Upper lobe of right lung (tissue), 1 donor: ENCODE measurements at regions not wholly inside any gene's neighbourhood (a gene's known extent, or its start where the extent isn't known, plus 50 kb on each side); places are given as distances from the start of the nearest gene placed in this dataset.

Experiments
- ATAC-seq: fragments of 200-7000 bp; cut with Tn5 transposase; one replicate; pipeline ENCODE4 v1.9.1; 2020; ENCODE audit warnings: mild to moderate bottlenecking, moderate library complexity
- DNase-seq: peaks from one replicate; pipeline ENCODE4 v3.0.0-alpha.2; 2020
- H3K27ac ChIP-seq: fragments of 200-600 bp; one replicate; pipeline ENCODE4 v1.8.0; 2022
- H3K27me3 ChIP-seq: fragments of 200-600 bp; one replicate; pipeline ENCODE4 v1.8.0; 2022; ENCODE audit warnings: mild to moderate bottlenecking
- H3K36me3 ChIP-seq: fragments of 200-600 bp; one replicate; pipeline ENCODE4 v1.8.0; 2022
- H3K4me1 ChIP-seq: fragments of 200-600 bp; one replicate; pipeline ENCODE4 v1.8.0; 2022
- H3K4me3 ChIP-seq: fragments of 200-600 bp; one replicate; pipeline ENCODE4 v1.8.0; 2022; ENCODE audit warnings: mild to moderate bottlenecking
- H3K9me3 ChIP-seq: fragments of 200-600 bp; one replicate; pipeline ENCODE4 v1.8.0; 2022
- CTCF ChIP-seq: fragments of 200-600 bp; IDR thresholded peaks from one replicate; pipeline ENCODE4 v1.8.0; 2022; ENCODE audit warnings: antibody characterized with exemption
- intact Hi-C: fragments of 100-400 bp; cut with DNase I; formaldehyde crosslinking; loops from one replicate; pipeline ENCODE4 v1.11.0; 2022
- donor health status: DM: no; HTN: yes; CAD: no; lungs with severe emphysema.

DNA sequence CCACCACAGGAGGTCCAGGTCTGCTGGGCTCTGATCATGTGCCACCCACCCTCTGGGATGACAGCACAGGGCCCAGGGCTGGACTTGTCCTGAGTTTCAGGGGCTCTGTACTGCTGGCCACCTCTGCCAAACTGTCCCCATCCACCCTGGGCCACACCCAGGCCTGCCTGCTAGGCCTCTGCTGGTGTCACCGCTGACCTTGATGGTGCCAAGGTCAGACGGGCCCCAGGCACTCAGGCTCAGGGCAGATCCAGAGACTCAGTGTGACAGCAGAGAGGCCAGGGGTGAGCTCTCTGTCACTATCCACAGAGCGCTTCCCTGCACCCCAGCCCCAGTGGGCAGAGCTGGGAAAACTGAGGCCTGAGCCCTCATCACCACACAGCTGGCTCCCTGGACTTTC is 75.6 kb downstream of the RMI2 start:
- ATAC-seq (no peak), DNase-seq (no peak)
- intact Hi-C loops, result no loop called here
- no peak overlapping the region for H3K27ac ChIP-seq
- H3K9me3 ChIP-seq, result no peaks in the 10 kb centered on the region
- H3K36me3 ChIP-seq, result no peaks in the 10 kb centered on the region
- H3K27me3 ChIP-seq, result no peaks in the 10 kb centered on the region
- H3K4me3 ChIP-seq, result no peak overlapping the region
- TF ChIP-seq CTCF, result no peak
- H3K4me1 ChIP-seq, result no peaks in the 10 kb centered on the region

- no peaks in the 10 kb centered on the region for H3K4me1 ChIP-seq
- peak; percentile 19 for ATAC-seq
- H3K4me3 ChIP-seq, result no peak overlapping the region
- intact Hi-C loops, result no loop called here
- DNase-seq, result no peak
- H3K9me3 ChIP-seq, result no peaks in the 10 kb centered on the region
- no peaks in the 10 kb centered on the region for H3K36me3 ChIP-seq
- no peak for TF ChIP-seq CTCF
- no peak overlapping the region for H3K27ac ChIP-seq
- no peaks in the 10 kb centered on the region for H3K27me3 ChIP-seq
These were observed 77.4 kb downstream of the RMI2 start for GRCh38 chr16:11422381-11423314.

DNA sequence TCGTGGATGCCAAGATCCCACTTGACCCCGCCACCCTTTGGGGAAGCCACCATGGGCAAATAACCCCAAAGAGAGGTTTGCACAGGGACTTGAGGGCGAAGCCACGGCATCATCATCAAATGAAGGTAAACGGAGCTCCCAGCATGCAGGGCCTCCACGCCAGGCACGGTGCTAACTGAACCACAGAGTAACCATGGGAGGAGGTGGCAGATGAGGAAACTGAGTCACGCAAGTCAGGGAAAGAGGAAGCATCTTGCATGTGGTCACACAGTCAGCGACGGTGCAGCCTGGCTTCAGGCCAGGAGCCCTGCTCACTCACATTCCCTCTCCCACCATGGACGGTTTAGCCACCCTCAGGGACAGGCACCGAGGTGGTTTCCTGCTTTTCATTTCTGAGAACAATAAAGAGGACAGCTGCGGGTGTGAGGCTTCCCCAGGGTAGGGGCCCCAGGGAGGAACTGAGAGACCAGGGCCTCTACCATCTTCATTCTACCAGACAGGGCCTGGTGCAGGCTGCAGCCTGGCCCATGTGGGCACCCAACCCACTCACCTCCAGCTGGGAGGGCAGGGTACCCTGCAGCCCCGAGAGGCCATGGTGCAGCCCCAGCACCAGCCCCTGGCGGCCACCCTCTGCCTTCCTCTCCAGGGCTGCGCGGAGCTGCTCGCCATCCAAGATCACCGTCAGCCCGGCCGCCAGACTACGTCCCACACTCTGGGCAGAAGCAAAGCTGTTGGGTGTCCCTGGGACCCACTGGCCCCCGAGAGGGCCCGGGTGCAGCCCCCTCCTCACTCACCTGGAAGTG is 78.3 kb downstream of the RMI2 start:
- H3K9me3 ChIP-seq, result no peaks in the 10 kb centered on the region
- H3K27me3 ChIP-seq, result no peaks in the 10 kb centered on the region
- H3K36me3 ChIP-seq, result no peaks in the 10 kb centered on the region
- no peak overlapping the region for H3K27ac ChIP-seq
- TF ChIP-seq CTCF, result no peak
- no peaks in the 10 kb centered on the region for H3K4me1 ChIP-seq
- intact Hi-C loops, result no loop called here
- ATAC-seq (peak; percentile 22), DNase-seq (no peak)
- no peak overlapping the region for H3K4me3 ChIP-seq

GRCh38 chr16:11424118-11424460 is 78.8 kb downstream of the RMI2 start:
- Histone ChIP-seq H3K4me1 (no peaks in the 10 kb centered on the region), H3K4me3 (no peak overlapping the region), H3K27me3 (no peaks in the 10 kb centered on the region), H3K9me3 (no peaks in the 10 kb centered on the region), H3K36me3 (no peaks in the 10 kb centered on the region), H3K27ac (no peak overlapping the region)
- DNase-seq (no peak), ATAC-seq (peak; percentile 13)
- intact Hi-C loops, result no loop called here
- no peak for TF ChIP-seq CTCF

DNA sequence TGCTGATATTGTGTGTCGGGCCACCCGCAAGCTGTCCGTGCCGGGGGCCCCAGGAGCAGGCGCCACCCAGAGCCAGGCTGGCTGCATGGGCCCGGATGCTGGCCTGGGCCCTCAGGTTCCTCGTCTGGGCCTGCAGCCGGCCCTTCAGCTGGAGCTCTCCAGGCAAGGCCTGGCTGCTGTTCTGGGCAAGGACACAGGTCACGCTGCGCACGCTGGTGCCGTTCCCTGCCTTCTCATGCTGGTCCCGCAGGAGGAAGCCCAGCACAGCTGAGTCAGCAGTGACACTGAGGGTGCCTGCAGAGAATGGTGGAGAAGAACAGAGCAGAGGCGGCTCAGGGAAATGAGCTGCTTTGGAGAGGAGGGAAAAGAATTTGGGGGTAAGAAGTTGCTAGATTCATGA is 79.9 kb downstream of the RMI2 start:
- no peaks in the 10 kb centered on the region for H3K36me3 ChIP-seq
- H3K4me3 ChIP-seq, result no peak overlapping the region
- no peaks in the 10 kb centered on the region for H3K9me3 ChIP-seq
- DNase-seq, result no peak
- H3K4me1 ChIP-seq, result no peaks in the 10 kb centered on the region
- no peaks in the 10 kb centered on the region for H3K27me3 ChIP-seq
- H3K27ac ChIP-seq, result no peak overlapping the region
- ATAC-seq, result no peak
- no peak for TF ChIP-seq CTCF
- intact Hi-C loops, result no loop called here
